Panc1 (cell line): ENCODE measurements at regions not wholly inside any gene's neighbourhood (a gene's known extent, or its start where the extent isn't known, plus 50 kb on each side); places are given as distances from the start of the nearest gene placed in this dataset.
"Not testable (repeated sequence)": the region's sequence is repeated elsewhere in the genome, so short reads cannot be mapped to it uniquely, and the experiment has no call there.

ENCODE experiments used
- POLR2AphosphoS5 ChIP-seq: IDR thresholded peaks from 2 replicates; pipeline ENCODE4 v1.6.1; 2012; ENCODE audit warnings: mild to moderate bottlenecking, low read depth, low read length, moderate library complexity
- SIN3A ChIP-seq: IDR thresholded peaks from 2 replicates; pipeline ENCODE4 v1.6.1; 2012; ENCODE audit warnings: low read depth, mild to moderate bottlenecking, low read length, moderate library complexity, borderline replicate concordance; ENCODE audit not compliant: insufficient read depth
- TF ChIP-seq, protein P1 (sequence below): fragments of 450-650 bp; IDR thresholded peaks from 2 replicates; pipeline ENCODE4 v1.5.1; 2017; ENCODE audit warnings: mild to moderate bottlenecking

DNA sequence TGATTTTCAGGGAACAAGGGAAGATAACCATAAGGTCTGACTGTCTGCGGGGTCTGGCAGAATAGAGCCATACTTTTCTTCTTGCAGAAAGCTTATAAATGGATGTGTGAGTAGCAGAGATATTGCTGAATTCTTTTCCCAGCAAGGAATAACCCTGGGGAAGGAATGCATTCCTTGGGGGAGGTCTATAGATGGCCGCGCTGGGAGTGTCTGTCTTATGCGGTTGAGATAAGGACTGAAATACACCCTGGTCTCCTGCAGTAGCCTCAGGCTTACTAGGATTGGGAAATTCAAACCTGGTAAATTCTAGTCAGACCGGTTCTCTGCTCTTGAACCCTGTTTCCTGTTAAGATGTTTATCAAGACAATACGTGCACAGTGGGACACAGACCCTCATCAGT is 50.5 kb upstream of the RASEF start:
- not testable (repeated sequence) for TF ChIP-seq POLR2AphosphoS5, SIN3A
- TF ChIP-seq, protein P1, sequence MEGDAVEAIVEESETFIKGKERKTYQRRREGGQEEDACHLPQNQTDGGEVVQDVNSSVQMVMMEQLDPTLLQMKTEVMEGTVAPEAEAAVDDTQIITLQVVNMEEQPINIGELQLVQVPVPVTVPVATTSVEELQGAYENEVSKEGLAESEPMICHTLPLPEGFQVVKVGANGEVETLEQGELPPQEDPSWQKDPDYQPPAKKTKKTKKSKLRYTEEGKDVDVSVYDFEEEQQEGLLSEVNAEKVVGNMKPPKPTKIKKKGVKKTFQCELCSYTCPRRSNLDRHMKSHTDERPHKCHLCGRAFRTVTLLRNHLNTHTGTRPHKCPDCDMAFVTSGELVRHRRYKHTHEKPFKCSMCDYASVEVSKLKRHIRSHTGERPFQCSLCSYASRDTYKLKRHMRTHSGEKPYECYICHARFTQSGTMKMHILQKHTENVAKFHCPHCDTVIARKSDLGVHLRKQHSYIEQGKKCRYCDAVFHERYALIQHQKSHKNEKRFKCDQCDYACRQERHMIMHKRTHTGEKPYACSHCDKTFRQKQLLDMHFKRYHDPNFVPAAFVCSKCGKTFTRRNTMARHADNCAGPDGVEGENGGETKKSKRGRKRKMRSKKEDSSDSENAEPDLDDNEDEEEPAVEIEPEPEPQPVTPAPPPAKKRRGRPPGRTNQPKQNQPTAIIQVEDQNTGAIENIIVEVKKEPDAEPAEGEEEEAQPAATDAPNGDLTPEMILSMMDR = not testable (repeated sequence)
